ENCODE measurements at regions not wholly inside any gene's neighbourhood (a gene's known extent, or its start where the extent isn't known, plus 50 kb on each side); places are given as distances from the start of the nearest gene placed in this dataset.

DNA sequence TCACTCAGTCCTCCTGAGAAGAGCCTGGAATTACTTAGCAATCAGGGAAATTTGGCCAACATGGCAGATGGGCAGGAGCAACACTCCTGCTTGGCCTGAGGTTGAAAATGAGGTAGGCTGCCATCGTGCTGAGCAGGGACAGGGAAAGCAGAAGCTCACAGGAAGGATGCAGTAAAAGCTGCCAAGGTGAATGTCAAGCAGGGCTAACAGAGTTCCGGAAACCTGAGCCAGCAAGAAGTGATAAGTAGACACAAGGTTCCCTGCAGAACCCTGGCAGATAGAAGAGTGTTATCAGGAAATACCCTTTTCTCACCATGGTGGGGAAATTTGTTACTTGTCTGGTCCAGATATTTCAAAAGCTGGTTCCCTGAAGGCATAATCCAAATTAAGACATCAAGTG, 454.3 kb upstream of the MEX3C start:
- TF ChIP-seq, protein P1, sequence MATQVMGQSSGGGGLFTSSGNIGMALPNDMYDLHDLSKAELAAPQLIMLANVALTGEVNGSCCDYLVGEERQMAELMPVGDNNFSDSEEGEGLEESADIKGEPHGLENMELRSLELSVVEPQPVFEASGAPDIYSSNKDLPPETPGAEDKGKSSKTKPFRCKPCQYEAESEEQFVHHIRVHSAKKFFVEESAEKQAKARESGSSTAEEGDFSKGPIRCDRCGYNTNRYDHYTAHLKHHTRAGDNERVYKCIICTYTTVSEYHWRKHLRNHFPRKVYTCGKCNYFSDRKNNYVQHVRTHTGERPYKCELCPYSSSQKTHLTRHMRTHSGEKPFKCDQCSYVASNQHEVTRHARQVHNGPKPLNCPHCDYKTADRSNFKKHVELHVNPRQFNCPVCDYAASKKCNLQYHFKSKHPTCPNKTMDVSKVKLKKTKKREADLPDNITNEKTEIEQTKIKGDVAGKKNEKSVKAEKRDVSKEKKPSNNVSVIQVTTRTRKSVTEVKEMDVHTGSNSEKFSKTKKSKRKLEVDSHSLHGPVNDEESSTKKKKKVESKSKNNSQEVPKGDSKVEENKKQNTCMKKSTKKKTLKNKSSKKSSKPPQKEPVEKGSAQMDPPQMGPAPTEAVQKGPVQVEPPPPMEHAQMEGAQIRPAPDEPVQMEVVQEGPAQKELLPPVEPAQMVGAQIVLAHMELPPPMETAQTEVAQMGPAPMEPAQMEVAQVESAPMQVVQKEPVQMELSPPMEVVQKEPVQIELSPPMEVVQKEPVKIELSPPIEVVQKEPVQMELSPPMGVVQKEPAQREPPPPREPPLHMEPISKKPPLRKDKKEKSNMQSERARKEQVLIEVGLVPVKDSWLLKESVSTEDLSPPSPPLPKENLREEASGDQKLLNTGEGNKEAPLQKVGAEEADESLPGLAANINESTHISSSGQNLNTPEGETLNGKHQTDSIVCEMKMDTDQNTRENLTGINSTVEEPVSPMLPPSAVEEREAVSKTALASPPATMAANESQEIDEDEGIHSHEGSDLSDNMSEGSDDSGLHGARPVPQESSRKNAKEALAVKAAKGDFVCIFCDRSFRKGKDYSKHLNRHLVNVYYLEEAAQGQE (IDR thresholded peaks at IDR 0.05; ENCODE audit: insufficient replicate concordance, low read depth): no peak
- TF ChIP-seq, protein P2, sequence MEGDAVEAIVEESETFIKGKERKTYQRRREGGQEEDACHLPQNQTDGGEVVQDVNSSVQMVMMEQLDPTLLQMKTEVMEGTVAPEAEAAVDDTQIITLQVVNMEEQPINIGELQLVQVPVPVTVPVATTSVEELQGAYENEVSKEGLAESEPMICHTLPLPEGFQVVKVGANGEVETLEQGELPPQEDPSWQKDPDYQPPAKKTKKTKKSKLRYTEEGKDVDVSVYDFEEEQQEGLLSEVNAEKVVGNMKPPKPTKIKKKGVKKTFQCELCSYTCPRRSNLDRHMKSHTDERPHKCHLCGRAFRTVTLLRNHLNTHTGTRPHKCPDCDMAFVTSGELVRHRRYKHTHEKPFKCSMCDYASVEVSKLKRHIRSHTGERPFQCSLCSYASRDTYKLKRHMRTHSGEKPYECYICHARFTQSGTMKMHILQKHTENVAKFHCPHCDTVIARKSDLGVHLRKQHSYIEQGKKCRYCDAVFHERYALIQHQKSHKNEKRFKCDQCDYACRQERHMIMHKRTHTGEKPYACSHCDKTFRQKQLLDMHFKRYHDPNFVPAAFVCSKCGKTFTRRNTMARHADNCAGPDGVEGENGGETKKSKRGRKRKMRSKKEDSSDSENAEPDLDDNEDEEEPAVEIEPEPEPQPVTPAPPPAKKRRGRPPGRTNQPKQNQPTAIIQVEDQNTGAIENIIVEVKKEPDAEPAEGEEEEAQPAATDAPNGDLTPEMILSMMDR (IDR thresholded peaks at IDR 0.05; ENCODE audit: insufficient read depth, low read length): no peak
- TF ChIP-seq POLR2AphosphoS5 (IDR thresholded peaks at IDR 0.05; ENCODE audit: low read depth) (no peak), SPI1 (IDR thresholded peaks at IDR 0.05; ENCODE audit: borderline replicate concordance, low read depth) (no peak), GABPA (IDR thresholded peaks at IDR 0.05; ENCODE audit: low read depth) (no peak)

All from HL-60 (cell line).